Lower leg skin (tissue), 3 donors: ENCODE measurements at regions not wholly inside any gene's neighbourhood (a gene's known extent, or its start where the extent isn't known, plus 50 kb on each side); places are given as distances from the start of the nearest gene placed in this dataset.
"Not testable (repeated sequence)": the region's sequence is repeated elsewhere in the genome, so short reads cannot be mapped to it uniquely, and the experiment has no call there.

ENCODE experiments used
- POLR2A ChIP-seq, 2 donors: fragments of 450-650 bp; IDR thresholded peaks; one replicate each; pipeline ENCODE4 v1.6.1; 2016 to 2017; ENCODE audit warnings: antibody characterized with exemption in 2 of 2, mild to moderate bottlenecking in 1 of 2, moderate library complexity in 1 of 2
- TF ChIP-seq, protein P1 (sequence below), 3 donors: fragments of 450-650 bp; IDR thresholded peaks; one replicate each; pipeline ENCODE4 v1.5.1; 2016; ENCODE audit warnings: antibody characterized with exemption in 3 of 3, mild to moderate bottlenecking in 3 of 3, moderate library complexity in 2 of 3

DNA sequence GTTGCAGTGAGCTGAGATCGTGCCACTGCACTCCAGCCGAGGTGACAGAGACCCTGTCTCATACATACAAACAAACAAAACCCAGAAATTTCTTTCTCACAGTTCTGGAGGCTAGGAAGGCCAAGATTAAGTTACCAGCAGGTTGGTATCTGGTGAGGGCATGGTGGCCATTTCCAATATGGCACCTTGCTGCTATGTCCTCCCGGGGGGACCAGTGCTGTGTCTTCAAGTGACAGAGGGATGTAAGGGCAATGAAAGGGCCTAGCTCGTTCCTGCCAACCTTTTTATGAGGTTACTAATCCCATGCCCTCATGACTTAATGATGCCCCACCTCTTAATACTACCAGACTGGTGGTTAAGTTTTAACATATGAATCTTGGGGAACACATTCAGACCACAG lies 118.5 kb upstream of the CRYM start:
- TF ChIP-seq POLR2A (IDR thresholded peaks at IDR 0.05), result not testable (repeated sequence)
- TF ChIP-seq, protein P1, sequence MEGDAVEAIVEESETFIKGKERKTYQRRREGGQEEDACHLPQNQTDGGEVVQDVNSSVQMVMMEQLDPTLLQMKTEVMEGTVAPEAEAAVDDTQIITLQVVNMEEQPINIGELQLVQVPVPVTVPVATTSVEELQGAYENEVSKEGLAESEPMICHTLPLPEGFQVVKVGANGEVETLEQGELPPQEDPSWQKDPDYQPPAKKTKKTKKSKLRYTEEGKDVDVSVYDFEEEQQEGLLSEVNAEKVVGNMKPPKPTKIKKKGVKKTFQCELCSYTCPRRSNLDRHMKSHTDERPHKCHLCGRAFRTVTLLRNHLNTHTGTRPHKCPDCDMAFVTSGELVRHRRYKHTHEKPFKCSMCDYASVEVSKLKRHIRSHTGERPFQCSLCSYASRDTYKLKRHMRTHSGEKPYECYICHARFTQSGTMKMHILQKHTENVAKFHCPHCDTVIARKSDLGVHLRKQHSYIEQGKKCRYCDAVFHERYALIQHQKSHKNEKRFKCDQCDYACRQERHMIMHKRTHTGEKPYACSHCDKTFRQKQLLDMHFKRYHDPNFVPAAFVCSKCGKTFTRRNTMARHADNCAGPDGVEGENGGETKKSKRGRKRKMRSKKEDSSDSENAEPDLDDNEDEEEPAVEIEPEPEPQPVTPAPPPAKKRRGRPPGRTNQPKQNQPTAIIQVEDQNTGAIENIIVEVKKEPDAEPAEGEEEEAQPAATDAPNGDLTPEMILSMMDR (IDR thresholded peaks at IDR 0.05), result not testable (repeated sequence)
